GM10266 (cell line): ENCODE measurements at regions not wholly inside any gene's neighbourhood (a gene's known extent, or its start where the extent isn't known, plus 50 kb on each side); places are given as distances from the start of the nearest gene placed in this dataset.

Experiments used
- DNase-seq: peaks from one replicate; pipeline ENCODE4 v3.0.0; 2012; ENCODE audit errors: extremely low spot score
- CTCF ChIP-seq: IDR thresholded peaks from 2 replicates; pipeline ENCODE4 v1.5.1; 2012; ENCODE audit warnings: mild to moderate bottlenecking, low read depth; ENCODE audit not compliant: control insufficient read depth, insufficient read depth; ENCODE audit errors: missing control alignments

- DNase-seq = no peak
- TF ChIP-seq CTCF = no peak
Measured at GRCh38 chr5:106755789-106756188, 914.9 kb downstream of the EFNA5 start.

GRCh38 chr5:106755066-106755465, 915.7 kb downstream of the EFNA5 start:
- no peak for DNase-seq

GRCh38 chr5:106749826-106750225, 920.9 kb downstream of the EFNA5 start:
- DNase-seq = no peak
- no peak for TF ChIP-seq CTCF

More at GRCh38 chr5:106755066-106755465, 915.7 kb downstream of the EFNA5 start:
- TF ChIP-seq CTCF = no peak

GRCh38 chr5:106739127-106739526, 931.6 kb downstream of the EFNA5 start:
- no peak for DNase-seq
- TF ChIP-seq CTCF = no peak

- no peak for DNase-seq
- TF ChIP-seq CTCF = no peak
Measured at GRCh38 chr5:106737111-106737510, 933.6 kb downstream of the EFNA5 start.

- no peak for TF ChIP-seq CTCF
- no peak for DNase-seq
Measured at GRCh38 chr5:106732624-106733023, 938.1 kb downstream of the EFNA5 start.

- no peak for TF ChIP-seq CTCF
- DNase-seq = no peak
Measured at GRCh38 chr5:106730912-106731311, 939.8 kb downstream of the EFNA5 start.
